Neural progenitor cell (in vitro differentiated cells): ENCODE measurements at regions not wholly inside any gene's neighbourhood (a gene's known extent, or its start where the extent isn't known, plus 50 kb on each side); places are given as distances from the start of the nearest gene placed in this dataset.

Experiments
- DNase-seq: peaks from one replicate; pipeline ENCODE4 v3.0.0-alpha.2; 2016; ENCODE audit warnings: low spot score
- H2AFZ ChIP-seq: fragments of 200-600 bp; sonication (generic); replicated peaks from 2 replicates; pipeline ENCODE4 v1.6.1; 2016; ENCODE audit warnings: antibody characterized with exemption
- H3F3A ChIP-seq: fragments of 200-600 bp; sonication (generic); 2 replicates; pipeline ENCODE4 v1.6.1; 2016; ENCODE audit warnings: antibody characterized with exemption, low read depth
- H3K27ac ChIP-seq: fragments of 200-600 bp; sonication (generic); 2 replicates; pipeline ENCODE4 v1.5.1; 2016; ENCODE audit warnings: mild to moderate bottlenecking
- H3K27me3 ChIP-seq: fragments of 200-600 bp; sonication (generic); 2 replicates; pipeline ENCODE4 v1.6.1; 2016; ENCODE audit warnings: mild to moderate bottlenecking, moderate library complexity
- H3K36me3 ChIP-seq: fragments of 200-600 bp; sonication (generic); 2 replicates; pipeline ENCODE4 v1.5.1; 2016
- H3K4me1 ChIP-seq: fragments of 200-600 bp; sonication (generic); 2 replicates; pipeline ENCODE4 v1.6.1; 2016; ENCODE audit warnings: mixed run types
- H3K4me2 ChIP-seq: fragments of 200-600 bp; sonication (generic); 2 replicates; pipeline ENCODE4 v1.6.1; 2016
- H3K4me3 ChIP-seq: fragments of 200-600 bp; sonication (generic); 2 replicates; pipeline ENCODE4 v1.5.1; 2016
- H3K79me2 ChIP-seq: fragments of 200-600 bp; sonication (generic); 2 replicates; pipeline ENCODE4 v1.6.1; 2016; ENCODE audit warnings: low read depth
- H3K9ac ChIP-seq: fragments of 200-600 bp; sonication (generic); 2 replicates; pipeline ENCODE4 v1.6.1; 2016
- H3K9me3 ChIP-seq: fragments of 200-600 bp; sonication (generic); 2 replicates; pipeline ENCODE4 v1.5.1; 2016; ENCODE audit warnings: low read depth
- H4K20me1 ChIP-seq: fragments of 200-600 bp; sonication (generic); 2 replicates; pipeline ENCODE4 v1.6.1; 2016; ENCODE audit warnings: low read depth
- H3K27ac Mint-ChIP-seq: 3 replicates; pipeline ENCODE4 v1.8.0; 2021; ENCODE audit warnings: mixed read lengths
- H3K27me3 Mint-ChIP-seq: 2 replicates; pipeline ENCODE4 v1.8.0; 2022; ENCODE audit warnings: low read depth, mild to moderate bottlenecking, inconsistent platforms, moderate library complexity, mixed read lengths; ENCODE audit not compliant: insufficient read depth
- H3K36me3 Mint-ChIP-seq: 3 replicates; pipeline ENCODE4 v1.8.0; 2021; ENCODE audit warnings: mixed read lengths
- H3K4me1 Mint-ChIP-seq: 3 replicates; pipeline ENCODE4 v1.8.0; 2021; ENCODE audit warnings: mixed read lengths
- H3K4me3 Mint-ChIP-seq: 3 replicates; pipeline ENCODE4 v1.8.0; 2021; ENCODE audit warnings: mild to moderate bottlenecking, moderate library complexity, mixed read lengths
- H3K9me3 Mint-ChIP-seq: 3 replicates; pipeline ENCODE4 v1.8.0; 2020; ENCODE audit warnings: mixed read lengths
- EZH2 ChIP-seq: fragments of 200-600 bp; sonication (generic); IDR thresholded peaks from 2 replicates; pipeline ENCODE4 v1.6.1; 2017; ENCODE audit warnings: antibody characterized with exemption, mild to moderate bottlenecking, moderate library complexity
- EZH2phosphoT487 ChIP-seq: fragments of 200-600 bp; sonication (generic); IDR thresholded peaks from 2 replicates; pipeline ENCODE4 v1.6.1; 2017; ENCODE audit warnings: antibody characterized with exemption
- TF ChIP-seq, protein P1 (sequence below): fragments of 200-600 bp; sonication (generic); IDR thresholded peaks from 2 replicates; pipeline ENCODE4 v1.5.1; 2017; ENCODE audit warnings: antibody characterized with exemption, mild to moderate bottlenecking

DNA sequence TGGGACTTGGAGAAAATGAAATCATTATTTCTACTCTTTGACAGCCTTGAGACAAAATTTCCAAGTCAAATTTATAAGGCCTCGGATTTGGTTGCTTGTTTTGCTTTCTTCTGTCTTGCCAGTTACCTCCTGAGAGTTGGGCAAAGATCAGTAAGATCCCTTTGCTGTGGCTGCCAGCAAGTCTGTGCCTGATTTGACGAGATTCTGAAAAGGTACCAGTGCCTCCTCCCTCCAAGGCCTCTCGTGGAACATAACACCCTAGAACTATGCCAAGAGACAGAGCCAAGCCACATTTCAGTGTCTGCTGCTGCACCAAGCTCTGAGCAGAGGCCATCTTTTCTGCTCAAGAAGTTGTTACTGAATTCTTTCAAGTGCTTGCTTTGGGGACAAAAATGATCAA lies 61.0 kb downstream of the GTPBP8 start:
- H3K36me3 Mint-ChIP-seq = peaks cover 3% of the 10 kb centered on the region
- H3K9ac ChIP-seq = no peak overlapping the region
- H3K36me3 ChIP-seq = no peaks in the 10 kb centered on the region
- H2AFZ ChIP-seq = peak overlapping the region; percentile 28
- peaks cover 4% of the 10 kb centered on the region for H3K27me3 Mint-ChIP-seq
- no peak overlapping the region for H3K4me2 ChIP-seq
- H3K27me3 ChIP-seq = no peaks in the 10 kb centered on the region
- TF ChIP-seq EZH2 (no peak), EZH2phosphoT487 (no peak)
- TF ChIP-seq, protein P1, sequence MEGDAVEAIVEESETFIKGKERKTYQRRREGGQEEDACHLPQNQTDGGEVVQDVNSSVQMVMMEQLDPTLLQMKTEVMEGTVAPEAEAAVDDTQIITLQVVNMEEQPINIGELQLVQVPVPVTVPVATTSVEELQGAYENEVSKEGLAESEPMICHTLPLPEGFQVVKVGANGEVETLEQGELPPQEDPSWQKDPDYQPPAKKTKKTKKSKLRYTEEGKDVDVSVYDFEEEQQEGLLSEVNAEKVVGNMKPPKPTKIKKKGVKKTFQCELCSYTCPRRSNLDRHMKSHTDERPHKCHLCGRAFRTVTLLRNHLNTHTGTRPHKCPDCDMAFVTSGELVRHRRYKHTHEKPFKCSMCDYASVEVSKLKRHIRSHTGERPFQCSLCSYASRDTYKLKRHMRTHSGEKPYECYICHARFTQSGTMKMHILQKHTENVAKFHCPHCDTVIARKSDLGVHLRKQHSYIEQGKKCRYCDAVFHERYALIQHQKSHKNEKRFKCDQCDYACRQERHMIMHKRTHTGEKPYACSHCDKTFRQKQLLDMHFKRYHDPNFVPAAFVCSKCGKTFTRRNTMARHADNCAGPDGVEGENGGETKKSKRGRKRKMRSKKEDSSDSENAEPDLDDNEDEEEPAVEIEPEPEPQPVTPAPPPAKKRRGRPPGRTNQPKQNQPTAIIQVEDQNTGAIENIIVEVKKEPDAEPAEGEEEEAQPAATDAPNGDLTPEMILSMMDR = no peak
- H3K4me1 ChIP-seq = peaks cover 28% of the 10 kb centered on the region
- peak overlapping the region; percentile 70 for H3K27ac Mint-ChIP-seq
- H3K9me3 Mint-ChIP-seq = peaks cover 9% of the 10 kb centered on the region
- H3K4me3 Mint-ChIP-seq = no peak overlapping the region
- no peaks in the 10 kb centered on the region for H3K9me3 ChIP-seq
- peak; percentile 12 for DNase-seq
- H3K79me2 ChIP-seq = no peaks in the 10 kb centered on the region
- H3K27ac ChIP-seq = no peak overlapping the region
- peaks cover 25% of the 10 kb centered on the region for H3K4me1 Mint-ChIP-seq
- H4K20me1 ChIP-seq = no peaks in the 10 kb centered on the region
- no peaks in the 10 kb centered on the region for H3F3A ChIP-seq
- H3K4me3 ChIP-seq = no peak overlapping the region

- Mint-ChIP-seq H3K27me3 (peaks cover 5% of the 10 kb centered on the region), H3K9me3 (peaks cover 1% of the 10 kb centered on the region), H3K27ac (peak overlapping the region; percentile 14), H3K4me1 (peaks cover 34% of the 10 kb centered on the region), H3K4me3 (no peak overlapping the region), H3K36me3 (no peaks in the 10 kb centered on the region)
- DNase-seq = no peak
- Histone ChIP-seq H3K4me1 (peaks cover 28% of the 10 kb centered on the region), H3K9me3 (no peaks in the 10 kb centered on the region), H3K9ac (no peak overlapping the region), H3K79me2 (no peaks in the 10 kb centered on the region), H3F3A (no peaks in the 10 kb centered on the region), H3K4me3 (no peak overlapping the region), H3K36me3 (no peaks in the 10 kb centered on the region), H3K27ac (no peak overlapping the region), H3K4me2 (peak overlapping the region; percentile 24), H2AFZ (no peak overlapping the region), H4K20me1 (no peaks in the 10 kb centered on the region), H3K27me3 (no peaks in the 10 kb centered on the region)
- TF ChIP-seq EZH2 = no peak
- TF ChIP-seq, protein P1 = no peak
- no peak for TF ChIP-seq EZH2phosphoT487
These were observed 62.4 kb downstream of the GTPBP8 start for GRCh38 chr3:113053169-113053568.

- H4K20me1 ChIP-seq = no peaks in the 10 kb centered on the region
- no peak for DNase-seq
- no peak overlapping the region for H2AFZ ChIP-seq
- H3K9me3 Mint-ChIP-seq = no peaks in the 10 kb centered on the region
- no peaks in the 10 kb centered on the region for H3F3A ChIP-seq
- H3K36me3 Mint-ChIP-seq = no peaks in the 10 kb centered on the region
- H3K9ac ChIP-seq = no peak overlapping the region
- H3K27ac Mint-ChIP-seq = no peak overlapping the region
- H3K4me3 ChIP-seq = no peak overlapping the region
- H3K4me1 ChIP-seq = peaks cover 28% of the 10 kb centered on the region
- TF ChIP-seq EZH2 (no peak), EZH2phosphoT487 (no peak)
- TF ChIP-seq, protein P1 = no peak
- no peak overlapping the region for H3K27ac ChIP-seq
- no peak overlapping the region for H3K4me2 ChIP-seq
- H3K4me1 Mint-ChIP-seq = peaks cover 34% of the 10 kb centered on the region
- H3K9me3 ChIP-seq = no peaks in the 10 kb centered on the region
- H3K27me3 Mint-ChIP-seq = peaks cover 3% of the 10 kb centered on the region
- no peaks in the 10 kb centered on the region for H3K27me3 ChIP-seq
- H3K36me3 ChIP-seq = no peaks in the 10 kb centered on the region
- H3K79me2 ChIP-seq = no peaks in the 10 kb centered on the region
- H3K4me3 Mint-ChIP-seq = no peak overlapping the region
These were observed 63.8 kb downstream of the GTPBP8 start for GRCh38 chr3:113054552-113054951.
